ENCODE measurements at regions not wholly inside any gene's neighbourhood (a gene's known extent, or its start where the extent isn't known, plus 50 kb on each side); places are given as distances from the start of the nearest gene placed in this dataset.

DNA sequence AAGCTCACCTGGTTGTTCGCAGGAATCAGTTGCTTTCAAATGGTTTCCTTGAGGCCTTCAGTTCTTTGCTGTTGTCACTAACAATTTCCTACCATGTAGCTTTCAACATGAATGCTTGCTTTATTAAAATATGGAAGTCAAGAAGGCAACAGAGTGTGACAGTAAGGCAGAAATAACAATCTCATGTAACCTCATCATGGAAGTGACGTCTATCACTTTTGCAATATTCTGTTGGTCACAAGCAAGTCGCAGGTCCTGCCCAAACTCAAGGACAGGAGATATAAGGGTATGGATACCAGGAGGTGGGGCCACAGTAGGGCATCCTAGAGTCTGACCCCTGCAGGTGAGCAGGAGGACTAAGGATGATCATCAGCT lies 296.8 kb upstream of the ZP4 start:
- no peaks in the 10 kb centered on the region for H3K4me1 Mint-ChIP-seq (ENCODE audit: low read depth, unreplicated experiment)
- no TSS peak for BruUV-seq (replicated peaks)
- H3K4me3 Mint-ChIP-seq (ENCODE audit: unreplicated experiment): no peak overlapping the region
- ChIA-PET POLR2A (no interaction called here), CTCF (no interaction called here)
- Histone ChIP-seq H3K27me3 (replicated peaks; ENCODE audit: control insufficient read depth, insufficient read depth, low read length) (no peaks in the 10 kb centered on the region), H3K9me3 (no peaks in the 10 kb centered on the region), H3K4me3 (ENCODE audit: low read depth, low read length) (no peak overlapping the region), H3K36me3 (ENCODE audit: control insufficient read depth, insufficient read depth, low read length) (no peaks in the 10 kb centered on the region), H3K4me1 (no peaks in the 10 kb centered on the region)
- no peak for DNase-seq
- no peak overlapping the region for H3K27ac Mint-ChIP-seq (ENCODE audit: unreplicated experiment)
- peaks cover 14% of the 10 kb centered on the region for H3K9me3 Mint-ChIP-seq (ENCODE audit: unreplicated experiment)
- intact Hi-C loops (cut with micrococcal nuclease; ENCODE audit: unreplicated experiment): no loop called here
- TF ChIP-seq, protein P1, sequence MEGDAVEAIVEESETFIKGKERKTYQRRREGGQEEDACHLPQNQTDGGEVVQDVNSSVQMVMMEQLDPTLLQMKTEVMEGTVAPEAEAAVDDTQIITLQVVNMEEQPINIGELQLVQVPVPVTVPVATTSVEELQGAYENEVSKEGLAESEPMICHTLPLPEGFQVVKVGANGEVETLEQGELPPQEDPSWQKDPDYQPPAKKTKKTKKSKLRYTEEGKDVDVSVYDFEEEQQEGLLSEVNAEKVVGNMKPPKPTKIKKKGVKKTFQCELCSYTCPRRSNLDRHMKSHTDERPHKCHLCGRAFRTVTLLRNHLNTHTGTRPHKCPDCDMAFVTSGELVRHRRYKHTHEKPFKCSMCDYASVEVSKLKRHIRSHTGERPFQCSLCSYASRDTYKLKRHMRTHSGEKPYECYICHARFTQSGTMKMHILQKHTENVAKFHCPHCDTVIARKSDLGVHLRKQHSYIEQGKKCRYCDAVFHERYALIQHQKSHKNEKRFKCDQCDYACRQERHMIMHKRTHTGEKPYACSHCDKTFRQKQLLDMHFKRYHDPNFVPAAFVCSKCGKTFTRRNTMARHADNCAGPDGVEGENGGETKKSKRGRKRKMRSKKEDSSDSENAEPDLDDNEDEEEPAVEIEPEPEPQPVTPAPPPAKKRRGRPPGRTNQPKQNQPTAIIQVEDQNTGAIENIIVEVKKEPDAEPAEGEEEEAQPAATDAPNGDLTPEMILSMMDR (IDR thresholded peaks at IDR 0.05; ENCODE audit: insufficient read depth in 1 of 2, low read depth in 1 of 2, low read length in 1 of 2, severe bottlenecking in 1 of 2, unreplicated experiment in 1 of 2): no peak
- H3K36me3 Mint-ChIP-seq (ENCODE audit: insufficient read depth, unreplicated experiment): no peaks in the 10 kb centered on the region
- no peaks in the 10 kb centered on the region for H3K27me3 Mint-ChIP-seq (ENCODE audit: insufficient read depth, unreplicated experiment)

DNA sequence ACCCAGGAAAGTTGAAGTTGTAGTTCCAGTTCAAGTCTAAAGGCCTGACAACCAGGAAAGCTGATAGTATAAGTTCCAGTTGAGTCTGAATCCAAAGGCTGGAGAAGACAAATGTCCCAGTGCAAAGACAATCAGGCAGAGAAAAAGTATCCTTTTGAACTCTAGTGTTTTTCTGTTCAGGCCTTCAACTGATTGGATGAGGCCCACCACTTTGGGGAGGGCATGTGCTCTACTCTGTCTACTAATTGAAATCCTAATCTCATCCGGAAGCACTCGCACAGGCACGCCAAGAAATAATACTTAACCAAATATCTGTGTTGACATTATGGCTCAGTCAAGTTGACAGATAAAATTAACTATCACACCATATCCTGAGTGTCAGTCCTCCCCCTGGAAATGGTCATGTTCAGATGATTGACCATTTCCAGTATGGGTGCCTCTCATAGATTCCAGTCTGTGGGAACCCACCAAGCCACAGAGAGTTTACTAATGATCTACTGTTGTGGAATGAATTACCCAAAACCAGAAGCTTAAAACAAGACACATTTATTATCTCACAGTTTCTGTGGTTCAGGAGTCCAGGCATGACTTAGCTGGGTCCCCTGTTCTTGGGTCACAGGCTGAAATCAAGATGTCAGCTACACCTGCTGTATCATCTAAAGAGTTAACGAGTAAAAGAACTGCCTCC lies 296.3 kb upstream of the ZP4 start:
- no peaks in the 10 kb centered on the region for H3K27me3 ChIP-seq (replicated peaks; ENCODE audit: control insufficient read depth, insufficient read depth, low read length)
- no TSS peak for BruUV-seq (replicated peaks)
- H3K4me3 ChIP-seq (ENCODE audit: low read depth, low read length): no peak overlapping the region
- Mint-ChIP-seq H3K27ac (ENCODE audit: unreplicated experiment) (no peak overlapping the region), H3K4me1 (ENCODE audit: low read depth, unreplicated experiment) (no peaks in the 10 kb centered on the region), H3K9me3 (ENCODE audit: unreplicated experiment) (peaks cover 19% of the 10 kb centered on the region), H3K4me3 (ENCODE audit: unreplicated experiment) (no peak overlapping the region), H3K27me3 (ENCODE audit: insufficient read depth, unreplicated experiment) (no peaks in the 10 kb centered on the region), H3K36me3 (ENCODE audit: insufficient read depth, unreplicated experiment) (no peaks in the 10 kb centered on the region)
- POLR2A ChIA-PET: no interaction called here
- DNase-seq: no peak
- TF ChIP-seq, protein P1 (IDR thresholded peaks at IDR 0.05; ENCODE audit: insufficient read depth in 1 of 2, low read depth in 1 of 2, low read length in 1 of 2, severe bottlenecking in 1 of 2, unreplicated experiment in 1 of 2): no peak
- H3K9me3 ChIP-seq: no peaks in the 10 kb centered on the region
- no peaks in the 10 kb centered on the region for H3K4me1 ChIP-seq
- intact Hi-C loops (cut with micrococcal nuclease; ENCODE audit: unreplicated experiment): no loop called here
- CTCF ChIA-PET: no interaction called here
- no peaks in the 10 kb centered on the region for H3K36me3 ChIP-seq (ENCODE audit: control insufficient read depth, insufficient read depth, low read length)

DNA sequence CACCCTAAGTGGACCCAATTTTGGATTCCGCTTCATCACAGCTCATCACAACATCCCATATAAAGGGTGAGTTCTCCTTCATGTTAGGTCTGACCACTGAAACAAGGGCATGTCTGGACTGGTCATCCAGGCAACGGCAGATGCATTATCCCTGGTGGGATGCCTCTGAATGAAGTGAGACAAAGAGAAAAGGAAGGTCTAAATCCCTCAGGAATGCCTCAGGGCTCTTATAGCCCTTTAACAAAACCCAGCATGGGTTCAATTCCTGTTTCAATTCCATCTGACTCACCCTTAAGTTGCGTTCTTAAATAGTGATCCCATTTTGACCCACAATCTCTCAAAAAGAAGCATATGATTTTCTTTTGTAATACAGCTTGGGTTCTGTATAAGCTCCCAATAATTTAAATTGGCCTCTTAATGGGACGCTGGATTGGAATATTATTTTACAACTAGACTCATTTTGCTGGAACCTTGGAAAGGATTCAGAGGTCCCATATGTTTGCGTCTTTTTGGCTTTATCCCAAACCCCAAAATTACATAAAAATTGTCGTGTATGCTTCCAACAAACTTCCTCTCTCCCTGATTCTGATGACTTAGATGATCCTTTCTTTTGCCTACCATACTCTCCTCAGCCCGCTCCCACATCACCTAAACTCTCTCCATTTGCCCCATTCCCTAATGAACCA lies 287.4 kb upstream of the ZP4 start:
- DNase-seq: no peak
- H3K27ac Mint-ChIP-seq (ENCODE audit: unreplicated experiment): no peak overlapping the region
- H3K9me3 Mint-ChIP-seq (ENCODE audit: unreplicated experiment): peaks cover 31% of the 10 kb centered on the region
- Histone ChIP-seq H3K9me3 (no peaks in the 10 kb centered on the region), H3K36me3 (ENCODE audit: control insufficient read depth, insufficient read depth, low read length) (no peaks in the 10 kb centered on the region), H3K4me1 (no peaks in the 10 kb centered on the region), H3K4me3 (ENCODE audit: low read depth, low read length) (no peak overlapping the region), H3K27me3 (replicated peaks; ENCODE audit: control insufficient read depth, insufficient read depth, low read length) (no peaks in the 10 kb centered on the region)
- TF ChIP-seq, protein P1 (IDR thresholded peaks at IDR 0.05; ENCODE audit: insufficient read depth in 1 of 2, low read depth in 1 of 2, low read length in 1 of 2, severe bottlenecking in 1 of 2, unreplicated experiment in 1 of 2): no peak
- H3K27me3 Mint-ChIP-seq (ENCODE audit: insufficient read depth, unreplicated experiment): no peaks in the 10 kb centered on the region
- no peaks in the 10 kb centered on the region for H3K36me3 Mint-ChIP-seq (ENCODE audit: insufficient read depth, unreplicated experiment)
- ChIA-PET CTCF (no interaction called here), POLR2A (no interaction called here)
- H3K4me1 Mint-ChIP-seq (ENCODE audit: low read depth, unreplicated experiment): no peaks in the 10 kb centered on the region
- no TSS peak for BruUV-seq (replicated peaks)
- no peak overlapping the region for H3K4me3 Mint-ChIP-seq (ENCODE audit: unreplicated experiment)
- intact Hi-C loops (cut with micrococcal nuclease; ENCODE audit: unreplicated experiment): no loop called here

Measured in Caco-2 (cell line).